HepG2 (cell line): ENCODE measurements at regions not wholly inside any gene's neighbourhood (a gene's known extent, or its start where the extent isn't known, plus 50 kb on each side); places are given as distances from the start of the nearest gene placed in this dataset.

ENCODE experiments used
- ATAC-seq: fragments of 200-7000 bp; cut with Tn5 transposase; 3 replicates; pipeline ENCODE4 v1.9.1; 2020; ENCODE audit warnings: mild to moderate bottlenecking, moderate library complexity
- BruUV-seq: library from RNA; stranded (reverse); fragments of 400-500 nt; replicated peaks from 2 replicates; lab custom pipeline; 2021; lab: Mats Ljungman, UMichigan
- CTCF ChIA-PET: fragments of 300-600 bp; formaldehyde crosslinking; extraction: SDS; loops from one replicate; lab custom pipeline; 2021; ENCODE audit warnings: low total read pairs, inconsistent platforms, low intra/inter-chr PET ratio; lab: Yijun Ruan, JAX
- POLR2A ChIA-PET: fragments of 350-600 bp; sonication (Branson Sonifier 250); formaldehyde crosslinking; loops from one replicate; lab custom pipeline; 2020; ENCODE audit warnings: antibody characterized with exemption, inconsistent platforms; lab: Yijun Ruan, JAX
- DNase-seq: peaks from one replicate; pipeline ENCODE4 v3.0.0-alpha.2; 2015; ENCODE audit warnings: low spot score
- FAIRE-seq: peaks from 3 replicates; lab custom pipeline; 2011; peaks lifted over from hg19 to GRCh38; lab: Jason Lieb, UNC
- H2AFZ ChIP-seq: one replicate; pipeline ENCODE4 v1.6.1; 2011; ENCODE audit warnings: low read length, inconsistent platforms
- H3K27ac ChIP-seq: fragments of 300-600 bp; 3 replicates; pipeline ENCODE4 v1.8.0; 2011; ENCODE audit warnings: mixed run types, mild to moderate bottlenecking, mixed read lengths, low read length, inconsistent platforms; ENCODE audit not compliant: insufficient read depth; ENCODE audit errors: extremely low read length
- H3K27me3 ChIP-seq, 2 experiments: fragments of 200-600 bp in 1 of 2; 2 replicates in 1 of 2; 3 replicates in 1 of 2; pipeline versions ENCODE4 v1.6.0 to v1.8.0; 2011; ENCODE audit warnings: low read length in 2 of 2, mild to moderate bottlenecking in 2 of 2, moderate library complexity in 2 of 2, inconsistent platforms in 1 of 2; ENCODE audit not compliant: insufficient read depth in 2 of 2, control insufficient read depth in 1 of 2
- H3K36me3 ChIP-seq, 2 experiments: fragments of 200-600 bp in 1 of 2; replicated peaks in 1 of 2; 2 replicates in 1 of 2; 3 replicates in 1 of 2; pipeline versions ENCODE4 v1.5.1 to v1.8.0; 2011; ENCODE audit warnings: low read length in 2 of 2, inconsistent platforms in 1 of 2; ENCODE audit not compliant: insufficient read depth in 2 of 2, control insufficient read depth in 1 of 2
- H3K4me1 ChIP-seq: 2 replicates; pipeline ENCODE4 v1.5.1; 2012; ENCODE audit warnings: low read length, inconsistent platforms; ENCODE audit not compliant: insufficient read depth
- H3K4me2 ChIP-seq: 2 replicates; pipeline ENCODE4 v1.6.0; 2011; ENCODE audit warnings: low read depth, low read length, inconsistent platforms
- H3K4me3 ChIP-seq, 3 experiments: fragments of 200-600 bp in 1 of 3; sonication (generic), shearing (Covaris generic) in 1 of 3; replicated peaks in 1 of 3; 2 replicates each; pipeline ENCODE4 v1.5.1; 2011 to 2016; ENCODE audit warnings: low read length in 3 of 3, inconsistent platforms in 2 of 3, low read depth in 2 of 3, mild to moderate bottlenecking in 2 of 3, control low read depth in 1 of 3, mixed read lengths in 1 of 3; ENCODE audit not compliant: insufficient read depth in 1 of 3
- H3K79me2 ChIP-seq: one replicate; pipeline ENCODE4 v1.6.1; 2011; ENCODE audit warnings: low read length, inconsistent platforms; ENCODE audit not compliant: insufficient read depth
- H3K9ac ChIP-seq: 2 replicates; pipeline ENCODE4 v1.6.0; 2011; ENCODE audit warnings: mild to moderate bottlenecking, low read depth, low read length, inconsistent platforms; ENCODE audit not compliant: insufficient read depth
- H3K9me3 ChIP-seq: 2 replicates; pipeline ENCODE4 v1.5.1; 2012; ENCODE audit warnings: mild to moderate bottlenecking, low read length
- H4K20me1 ChIP-seq: 2 replicates; pipeline ENCODE4 v1.6.0; 2011; ENCODE audit warnings: inconsistent platforms, mild to moderate bottlenecking, low read length, moderate library complexity; ENCODE audit not compliant: insufficient read depth
- CBFB ChIP-seq: sonication (generic); formaldehyde crosslinking; IDR thresholded peaks from 2 replicates; pipeline ENCODE4 v1.4.0; 2020; ENCODE audit warnings: missing genetic modification reagents
- JDP2 ChIP-seq: sonication (generic); formaldehyde crosslinking; IDR thresholded peaks from 2 replicates; pipeline ENCODE4 v1.8.1; 2022; ENCODE audit warnings: missing genetic modification reagents, borderline replicate concordance
- JUNB ChIP-seq: sonication (generic); formaldehyde crosslinking; IDR thresholded peaks from 2 replicates; pipeline ENCODE4 v1.8.0; 2022; ENCODE audit warnings: missing genetic modification reagents, mild to moderate bottlenecking, borderline replicate concordance
- MBNL3 ChIP-seq: fragments of 250-450 bp; sonication (Bioruptor Pico); conservative IDR thresholded peaks from 2 replicates; pipeline ENCODE4 v1.8.0; 2022; ENCODE audit warnings: mild to moderate bottlenecking, inconsistent platforms
- MTA3 ChIP-seq: sonication (generic); formaldehyde crosslinking; IDR thresholded peaks from 2 replicates; pipeline ENCODE4 v1.4.0; 2020; ENCODE audit warnings: missing genetic modification reagents
- NCOR1 ChIP-seq: fragments of 200-600 bp; sonication (generic); IDR thresholded peaks from 2 replicates; pipeline ENCODE4 v1.7.0; 2017; ENCODE audit warnings: antibody characterized with exemption, low read length, borderline replicate concordance
- NFIB ChIP-seq: sonication (generic); formaldehyde crosslinking; IDR thresholded peaks from 2 replicates; pipeline ENCODE4 v1.9.0; 2021; ENCODE audit warnings: missing genetic modification reagents, mild to moderate bottlenecking, borderline replicate concordance
- RFX1 ChIP-seq: fragments of 450-650 bp; IDR thresholded peaks from 2 replicates; pipeline ENCODE4 v1.6.1; 2017
- YEATS2 ChIP-seq: sonication (generic); formaldehyde crosslinking; IDR thresholded peaks from 2 replicates; pipeline ENCODE4 v1.4.0; 2020; ENCODE audit warnings: missing genetic modification reagents, borderline replicate concordance
- ZBTB8A ChIP-seq: sonication (generic); formaldehyde crosslinking; IDR thresholded peaks from 2 replicates; pipeline ENCODE4 v1.4.0; 2020; ENCODE audit warnings: mild to moderate bottlenecking, low read depth, missing genetic modification reagents, borderline replicate concordance
- ZNF207 ChIP-seq: fragments of 450-650 bp; IDR thresholded peaks from 2 replicates; pipeline ENCODE4 v1.6.1; 2016; ENCODE audit warnings: antibody characterized with exemption, borderline replicate concordance
- ZNF441 ChIP-seq: sonication (generic); formaldehyde crosslinking; IDR thresholded peaks from 2 replicates; pipeline ENCODE4 v1.7.0; 2021; ENCODE audit warnings: missing genetic modification reagents, borderline replicate concordance
- ZNF460 ChIP-seq: sonication (generic); formaldehyde crosslinking; IDR thresholded peaks from 2 replicates; pipeline ENCODE4 v1.5.1; 2020; ENCODE audit warnings: missing genetic modification reagents, mild to moderate bottlenecking, borderline replicate concordance
- ZNF703 ChIP-seq: sonication (generic); formaldehyde crosslinking; IDR thresholded peaks from 2 replicates; pipeline ENCODE4 v1.5.1; 2020; ENCODE audit warnings: missing genetic modification reagents, mild to moderate bottlenecking, moderate library complexity, borderline replicate concordance
- WGBS: methylation state at CpG from one replicate; pipeline ENCODE4 v1.1.6; 2017; ENCODE audit warnings: low lambda C conversion rate; 5-methylcytosine and 5-hydroxymethylcytosine counted together
- in situ Hi-C: cut with HindIII; loops from 2 replicates; pipeline ENCODE4 v1.10.0; 2017; ENCODE audit warnings: low pct_unique_long_range_greater_than_20kb; ENCODE audit not compliant: extremely low pct_ligation_motif_present
- intact Hi-C: fragments of 100-400 bp; cut with micrococcal nuclease; formaldehyde crosslinking; loops from one replicate; pipeline ENCODE4 v1.10.0; 2022; ENCODE audit not compliant: unreplicated experiment
- TF ChIP-seq, protein P1 (sequence below): IDR thresholded peaks from 2 replicates; pipeline ENCODE4 v1.6.1; 2016; ENCODE audit warnings: missing biosample characterization, missing genetic modification reagents, low read depth
- TF ChIP-seq, protein P2 (sequence below): sonication (generic); formaldehyde crosslinking; IDR thresholded peaks from 2 replicates; pipeline ENCODE4 v1.5.1; 2020; ENCODE audit warnings: mild to moderate bottlenecking, missing genetic modification reagents, moderate library complexity

DNA sequence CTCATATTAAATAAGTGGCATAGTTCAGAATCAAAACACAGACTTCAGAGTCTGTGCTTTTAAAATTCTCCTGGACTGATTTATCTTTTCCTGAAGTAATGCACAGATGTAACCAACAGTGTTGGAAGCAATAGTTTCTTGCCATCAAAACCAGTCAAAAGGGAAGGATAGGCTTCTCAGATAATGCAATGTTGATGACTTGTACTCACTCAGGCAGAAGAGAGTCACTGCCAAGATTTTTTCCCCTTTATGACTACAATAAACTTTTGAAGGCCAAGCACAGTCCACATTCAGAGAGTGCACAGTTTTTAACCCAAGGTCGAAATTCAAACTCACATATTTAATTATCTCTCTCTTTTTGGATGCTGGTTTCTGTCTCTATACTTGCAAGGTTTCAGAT is 305.0 kb upstream of the SGO1 start:
- no TSS peak for BruUV-seq
- H3K4me3 ChIP-seq = no peak overlapping the region
- intact Hi-C loops = no loop called here

More for the DNA sequence above, 305.0 kb upstream of the SGO1 start:
- H3K9me3 ChIP-seq = peaks cover 94% of the 10 kb centered on the region
- no peaks in the 10 kb centered on the region for H3K36me3 ChIP-seq
- CTCF ChIA-PET = no interaction called here
- no peak for TF ChIP-seq MTA3
- TF ChIP-seq ZNF441 (CRISPR knock-in tag) = no peak
- no peak for TF ChIP-seq NCOR1
- no peak for TF ChIP-seq CBFB (CRISPR knock-in tag)
- no peak for TF ChIP-seq ZBTB8A (CRISPR knock-in tag)
- TF ChIP-seq MBNL3 (CRISPR knock-in tag) = no peak
- TF ChIP-seq RFX1 = no peak
- no peak for TF ChIP-seq ZNF703
- no peak for TF ChIP-seq YEATS2 (CRISPR knock-in tag)
- TF ChIP-seq, protein P1, sequence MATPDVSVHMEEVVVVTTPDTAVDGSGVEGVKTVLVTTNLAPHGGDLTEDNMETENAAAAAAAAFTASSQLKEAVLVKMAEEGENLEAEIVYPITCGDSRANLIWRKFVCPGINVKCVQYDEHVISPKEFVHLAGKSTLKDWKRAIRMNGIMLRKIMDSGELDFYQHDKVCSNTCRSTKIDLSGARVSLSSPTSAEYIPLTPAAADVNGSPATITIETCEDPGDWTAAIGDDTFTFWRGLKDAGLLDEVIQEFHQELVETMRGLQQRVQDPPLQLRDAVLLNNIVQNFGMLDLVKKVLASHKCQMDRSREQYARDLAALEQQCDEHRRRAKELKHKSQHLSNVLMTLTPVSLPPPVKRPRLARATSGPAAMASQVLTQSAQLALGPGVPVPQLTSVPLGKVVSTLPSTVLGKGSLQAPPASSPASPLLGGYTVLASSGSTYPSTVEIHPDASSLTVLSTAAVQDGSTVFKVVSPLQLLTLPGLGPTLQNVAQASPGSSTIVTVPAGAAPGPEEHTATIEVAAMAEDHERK (CRISPR knock-in tag) = no peak
- no peak for TF ChIP-seq ZNF460 (CRISPR knock-in tag)
- no peak for TF ChIP-seq JUNB
- TF ChIP-seq, protein P2, sequence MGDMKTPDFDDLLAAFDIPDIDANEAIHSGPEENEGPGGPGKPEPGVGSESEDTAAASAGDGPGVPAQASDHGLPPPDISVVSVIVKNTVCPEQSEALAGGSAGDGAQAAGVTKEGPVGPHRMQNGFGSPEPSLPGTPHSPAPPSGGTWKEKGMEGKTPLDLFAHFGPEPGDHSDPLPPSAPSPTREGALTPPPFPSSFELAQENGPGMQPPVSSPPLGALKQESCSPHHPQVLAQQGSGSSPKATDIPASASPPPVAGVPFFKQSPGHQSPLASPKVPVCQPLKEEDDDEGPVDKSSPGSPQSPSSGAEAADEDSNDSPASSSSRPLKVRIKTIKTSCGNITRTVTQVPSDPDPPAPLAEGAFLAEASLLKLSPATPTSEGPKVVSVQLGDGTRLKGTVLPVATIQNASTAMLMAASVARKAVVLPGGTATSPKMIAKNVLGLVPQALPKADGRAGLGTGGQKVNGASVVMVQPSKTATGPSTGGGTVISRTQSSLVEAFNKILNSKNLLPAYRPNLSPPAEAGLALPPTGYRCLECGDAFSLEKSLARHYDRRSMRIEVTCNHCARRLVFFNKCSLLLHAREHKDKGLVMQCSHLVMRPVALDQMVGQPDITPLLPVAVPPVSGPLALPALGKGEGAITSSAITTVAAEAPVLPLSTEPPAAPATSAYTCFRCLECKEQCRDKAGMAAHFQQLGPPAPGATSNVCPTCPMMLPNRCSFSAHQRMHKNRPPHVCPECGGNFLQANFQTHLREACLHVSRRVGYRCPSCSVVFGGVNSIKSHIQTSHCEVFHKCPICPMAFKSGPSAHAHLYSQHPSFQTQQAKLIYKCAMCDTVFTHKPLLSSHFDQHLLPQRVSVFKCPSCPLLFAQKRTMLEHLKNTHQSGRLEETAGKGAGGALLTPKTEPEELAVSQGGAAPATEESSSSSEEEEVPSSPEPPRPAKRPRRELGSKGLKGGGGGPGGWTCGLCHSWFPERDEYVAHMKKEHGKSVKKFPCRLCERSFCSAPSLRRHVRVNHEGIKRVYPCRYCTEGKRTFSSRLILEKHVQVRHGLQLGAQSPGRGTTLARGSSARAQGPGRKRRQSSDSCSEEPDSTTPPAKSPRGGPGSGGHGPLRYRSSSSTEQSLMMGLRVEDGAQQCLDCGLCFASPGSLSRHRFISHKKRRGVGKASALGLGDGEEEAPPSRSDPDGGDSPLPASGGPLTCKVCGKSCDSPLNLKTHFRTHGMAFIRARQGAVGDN = no peak
- TF ChIP-seq ZNF207 = no peak
- TF ChIP-seq NFIB = no peak
- TF ChIP-seq JDP2 (CRISPR knock-in tag) = no peak
- 0% methylated on average over 1 of the region's 1 CpG for WGBS
- FAIRE-seq (no peak), DNase-seq (no peak), ATAC-seq (no peak)
- no peak overlapping the region for H3K9ac ChIP-seq
- no peaks in the 10 kb centered on the region for H3K27me3 ChIP-seq
- in situ Hi-C loops = no loop called here
- no peak overlapping the region for H3K27ac ChIP-seq
- no peaks in the 10 kb centered on the region for H3K4me1 ChIP-seq
- H3K79me2 ChIP-seq = no peaks in the 10 kb centered on the region
- POLR2A ChIA-PET = no interaction called here
- no peaks in the 10 kb centered on the region for H4K20me1 ChIP-seq
- no peak overlapping the region for H3K4me2 ChIP-seq
- no peak overlapping the region for H2AFZ ChIP-seq
